Erythroblast (primary cell): ENCODE measurements at regions not wholly inside any gene's neighbourhood (a gene's known extent, or its start where the extent isn't known, plus 50 kb on each side); places are given as distances from the start of the nearest gene placed in this dataset.
"Not testable (repeated sequence)": the region's sequence is repeated elsewhere in the genome, so short reads cannot be mapped to it uniquely, and the experiment has no call there.

Source experiments
- DNase-seq, 2 experiments: peaks; one replicate each; lab custom pipeline; 2025; lab: John Stamatoyannopoulos, UW
- GATA1 ChIP-seq: IDR thresholded peaks from 2 replicates; pipeline ENCODE4 v1.6.1; 2011; ENCODE audit warnings: low read depth, mild to moderate bottlenecking, control low read depth, low read length, moderate library complexity
- POLR2A ChIP-seq: IDR thresholded peaks from 2 replicates; pipeline ENCODE4 v1.6.1; 2011; ENCODE audit warnings: mild to moderate bottlenecking, low read length

DNA sequence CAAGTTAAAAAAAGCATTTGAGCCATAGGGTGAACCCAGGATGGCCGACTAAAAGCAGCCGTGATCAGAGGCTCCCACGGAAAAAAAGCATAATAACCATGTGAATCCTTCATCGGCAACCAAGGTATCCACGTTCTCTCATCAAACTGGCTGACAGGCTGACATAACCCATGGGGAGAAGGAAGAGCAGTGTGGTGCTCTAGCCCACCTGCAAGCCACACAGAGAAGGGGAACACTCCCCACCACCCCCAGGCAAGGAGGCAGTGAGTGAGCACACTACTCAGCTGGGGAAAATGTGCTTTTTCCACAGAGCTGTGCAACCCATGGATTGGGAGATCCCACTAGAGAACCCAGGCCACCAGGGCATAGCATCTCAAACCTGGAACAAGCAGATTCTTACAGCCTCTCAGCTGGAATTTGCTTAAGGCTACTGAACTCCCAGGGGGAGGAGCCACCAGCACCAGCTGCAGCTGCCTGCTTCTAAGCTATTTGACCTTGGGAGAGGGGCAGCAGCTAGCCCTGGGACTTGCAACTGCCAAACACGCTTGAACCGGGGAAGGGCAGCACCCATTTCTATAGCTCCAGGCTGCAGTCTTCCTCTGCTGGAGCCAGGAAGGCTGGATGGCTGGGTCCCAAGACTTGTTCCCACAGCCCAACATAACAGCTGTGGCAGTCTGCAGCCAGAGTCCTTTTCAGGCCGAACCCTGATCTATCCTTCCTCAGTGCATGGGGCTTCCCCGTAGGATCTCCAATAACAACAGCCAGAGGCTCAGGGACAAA lies 178.2 kb upstream of the NRG3 start:
- no peak for DNase-seq
- TF ChIP-seq POLR2A = no peak
- no peak for TF ChIP-seq GATA1

DNA sequence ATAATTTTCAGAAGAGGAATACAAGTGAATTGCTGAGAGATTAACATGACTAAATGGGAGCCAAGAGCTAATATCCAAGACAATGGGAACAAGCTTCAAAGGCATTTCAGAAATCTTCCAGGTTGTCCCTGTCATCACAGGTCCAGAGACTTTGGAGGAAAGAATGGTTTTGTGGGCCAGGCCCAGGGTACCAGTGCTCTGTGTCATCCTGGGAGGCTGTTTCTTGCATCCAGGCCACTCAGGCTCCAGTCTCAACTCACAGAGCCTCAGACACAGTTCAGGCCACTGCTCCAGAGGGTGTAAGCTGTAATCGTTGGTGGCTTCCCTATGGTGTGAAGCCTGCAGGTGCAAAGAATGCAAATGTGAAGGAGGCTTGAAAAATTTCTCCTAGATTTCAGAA lies 170.4 kb upstream of the NRG3 start:
- no peak for TF ChIP-seq GATA1
- no peak for TF ChIP-seq POLR2A
- DNase-seq = no peak

DNA sequence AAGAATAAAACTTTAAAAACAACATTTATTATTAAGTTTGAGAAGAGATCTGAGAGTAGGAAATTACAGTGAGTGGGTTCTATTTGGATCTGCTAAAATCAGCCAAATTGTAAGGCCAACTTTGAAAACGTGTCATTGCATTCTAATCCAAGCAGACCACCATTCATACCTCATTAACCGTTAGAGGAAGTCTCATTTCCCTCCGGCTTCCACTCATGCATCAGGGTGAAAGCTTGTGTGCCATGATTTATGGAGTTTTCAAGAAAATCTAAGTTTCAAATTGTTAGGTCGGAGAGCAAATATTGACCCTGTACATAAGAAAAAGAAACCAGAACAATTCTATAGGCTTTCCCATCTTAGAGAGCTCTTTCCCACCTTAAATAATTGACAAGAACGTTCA lies 166.6 kb upstream of the NRG3 start:
- TF ChIP-seq POLR2A = no peak
- no peak for TF ChIP-seq GATA1
- DNase-seq = no peak

DNA sequence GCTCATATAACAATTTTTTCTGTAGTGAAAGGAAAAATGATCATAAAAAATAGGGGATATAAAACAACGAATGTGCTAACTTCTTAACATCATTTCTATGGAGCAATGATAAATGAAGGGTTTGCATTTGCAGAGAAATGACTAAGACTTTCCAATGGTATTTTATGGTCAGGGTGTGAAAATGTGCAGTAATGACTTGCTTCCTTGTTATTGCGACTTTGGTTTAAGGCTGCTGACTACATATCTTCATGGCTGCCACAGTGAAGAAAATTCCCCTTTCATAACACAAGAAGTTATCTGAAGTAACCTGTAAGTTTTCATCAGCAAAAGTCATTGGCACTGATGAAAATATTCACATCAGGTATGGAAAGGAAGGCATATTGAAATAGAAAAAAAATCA lies 166.1 kb upstream of the NRG3 start:
- no peak for DNase-seq
- TF ChIP-seq GATA1 (no peak), POLR2A (no peak)

DNA sequence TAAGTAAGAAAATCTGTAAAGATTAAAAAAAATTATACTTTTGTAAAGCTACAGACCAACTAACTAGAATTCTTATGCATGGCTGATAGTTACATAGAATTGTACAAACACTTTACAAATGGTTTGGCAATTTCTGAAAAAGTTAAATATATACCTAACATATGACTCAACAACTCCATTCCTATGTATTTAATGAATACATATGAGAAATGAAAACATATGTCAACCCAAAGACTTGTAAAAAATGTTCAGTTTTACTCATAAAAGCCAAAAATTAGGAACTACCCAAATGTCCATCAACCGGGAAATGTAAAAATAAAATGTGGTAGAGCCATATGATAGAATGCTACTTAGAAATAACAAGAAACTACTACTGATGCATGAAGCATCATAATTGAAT lies 152.6 kb upstream of the NRG3 start:
- TF ChIP-seq GATA1 (no peak), POLR2A (no peak)
- no peak for DNase-seq

DNA sequence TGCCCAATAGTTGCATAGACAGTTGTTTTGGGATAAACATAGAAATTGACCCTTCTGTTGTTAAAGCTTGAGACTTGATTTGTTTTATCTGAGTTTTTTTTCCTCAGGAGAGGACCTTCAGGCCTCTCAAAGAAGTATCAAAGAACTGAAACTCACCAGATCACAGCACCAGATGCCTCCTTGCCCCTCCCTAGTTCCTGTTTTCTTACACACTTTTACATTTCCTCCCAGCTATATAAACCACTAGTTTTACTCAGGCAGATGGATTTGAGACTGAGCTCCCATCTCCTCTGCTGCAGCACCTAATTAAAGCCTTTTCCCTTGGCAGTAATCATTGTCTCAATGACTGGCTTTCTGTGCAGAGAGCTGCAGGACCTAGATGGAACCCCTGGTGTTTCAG lies 150.6 kb upstream of the NRG3 start:
- no peak for DNase-seq
- TF ChIP-seq GATA1 (no peak), POLR2A (no peak)

DNA sequence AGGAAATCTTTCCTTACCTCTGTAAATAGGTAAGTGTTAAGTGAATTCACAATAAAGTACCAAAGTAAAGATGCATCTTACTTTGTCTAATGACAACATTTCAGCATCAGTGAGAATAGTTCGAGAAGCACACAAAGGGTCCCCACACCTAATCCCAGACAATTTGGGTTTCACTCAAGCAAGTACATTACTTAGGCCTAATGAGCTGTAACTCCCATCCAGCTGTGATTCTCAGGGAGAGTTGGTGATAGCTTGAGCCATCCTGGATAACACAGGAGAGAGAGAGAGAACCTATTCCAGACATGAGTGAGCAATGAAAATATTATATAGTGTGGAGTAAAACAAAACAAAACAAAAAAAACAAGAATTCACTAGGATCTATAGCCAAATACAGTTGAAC lies 149.1 kb upstream of the NRG3 start:
- TF ChIP-seq POLR2A = no peak
- no peak for TF ChIP-seq GATA1
- DNase-seq = no peak

DNA sequence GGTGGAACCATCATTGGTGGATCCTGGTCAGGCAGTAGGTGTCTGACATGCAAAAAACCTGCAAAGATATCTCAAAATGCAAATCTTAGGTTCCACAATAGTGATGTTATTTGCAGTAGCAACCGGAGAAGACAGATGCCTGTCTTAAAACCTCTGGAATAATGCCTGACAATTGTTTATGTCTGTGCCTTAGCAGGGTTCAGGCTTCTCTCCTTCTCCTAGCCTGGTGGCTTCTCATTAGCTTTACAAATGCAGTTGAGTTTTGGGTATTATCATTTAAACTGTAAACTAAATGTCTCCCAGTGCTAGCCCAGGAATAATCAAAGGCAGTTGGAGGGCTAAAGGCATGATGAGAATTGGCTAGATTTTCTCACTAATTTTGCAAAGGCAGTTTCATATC lies 146.3 kb upstream of the NRG3 start:
- no peak for TF ChIP-seq POLR2A
- no peak for TF ChIP-seq GATA1
- DNase-seq = no peak

DNA sequence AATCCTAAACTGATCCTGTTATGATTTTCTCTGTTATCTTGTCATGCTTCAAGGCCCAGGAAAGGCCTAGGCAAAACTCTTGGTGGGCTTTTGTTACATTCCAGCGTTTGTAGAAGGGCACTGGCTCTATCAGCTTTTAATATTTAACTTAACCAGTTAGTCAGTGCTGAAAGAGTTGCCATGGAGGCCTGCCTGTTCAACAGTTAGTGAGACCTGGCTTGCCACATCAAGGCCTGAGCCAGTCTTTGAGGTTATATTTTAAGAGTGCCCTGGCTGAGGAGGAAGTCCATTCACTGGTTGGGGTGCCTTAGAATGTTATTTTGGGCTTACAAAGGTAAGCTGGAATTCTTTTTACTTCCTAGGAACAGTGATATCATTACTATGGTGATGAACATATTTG lies 144.1 kb upstream of the NRG3 start:
- TF ChIP-seq POLR2A = no peak
- no peak for TF ChIP-seq GATA1
- no peak for DNase-seq

DNA sequence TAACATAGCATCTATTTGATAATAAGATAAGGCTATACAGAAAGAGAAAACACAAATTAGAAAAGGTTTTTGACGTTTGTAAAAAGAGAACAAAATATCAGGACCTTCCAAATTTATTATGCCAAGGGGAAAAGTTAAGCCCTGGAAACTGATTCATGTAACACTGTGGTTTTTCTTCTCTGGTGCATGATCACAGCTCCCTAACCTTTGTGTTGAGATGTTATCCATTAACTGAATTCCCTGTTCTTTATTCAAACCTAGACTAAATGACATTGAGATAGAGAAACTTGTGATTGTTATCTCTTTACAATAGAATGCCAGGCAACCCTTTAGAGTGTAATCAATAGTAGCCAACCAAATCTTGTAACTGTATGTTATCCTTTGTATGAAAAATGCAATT lies 141.5 kb upstream of the NRG3 start:
- no peak for DNase-seq
- TF ChIP-seq GATA1 = no peak
- no peak for TF ChIP-seq POLR2A

DNA sequence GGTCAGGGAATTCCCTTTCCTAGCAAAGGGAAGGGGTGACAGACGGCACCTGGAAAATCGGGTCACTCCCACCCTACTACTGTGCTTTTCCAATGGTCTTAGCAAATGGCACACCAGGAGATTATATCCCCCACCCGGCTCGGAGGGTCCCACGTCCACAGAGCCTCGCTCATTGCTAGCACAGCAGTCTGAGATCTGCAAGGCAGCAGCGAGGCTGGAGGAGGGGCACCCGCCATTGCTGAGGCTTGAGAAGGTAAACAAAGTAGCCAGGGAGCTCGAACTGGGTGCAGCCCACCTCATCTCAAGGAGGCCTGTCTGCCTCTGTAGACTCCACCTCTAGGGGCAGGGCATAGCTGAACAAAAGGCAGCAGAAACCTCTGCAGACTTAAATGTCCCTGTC lies 139.8 kb upstream of the NRG3 start:
- not testable (repeated sequence) for DNase-seq

DNA sequence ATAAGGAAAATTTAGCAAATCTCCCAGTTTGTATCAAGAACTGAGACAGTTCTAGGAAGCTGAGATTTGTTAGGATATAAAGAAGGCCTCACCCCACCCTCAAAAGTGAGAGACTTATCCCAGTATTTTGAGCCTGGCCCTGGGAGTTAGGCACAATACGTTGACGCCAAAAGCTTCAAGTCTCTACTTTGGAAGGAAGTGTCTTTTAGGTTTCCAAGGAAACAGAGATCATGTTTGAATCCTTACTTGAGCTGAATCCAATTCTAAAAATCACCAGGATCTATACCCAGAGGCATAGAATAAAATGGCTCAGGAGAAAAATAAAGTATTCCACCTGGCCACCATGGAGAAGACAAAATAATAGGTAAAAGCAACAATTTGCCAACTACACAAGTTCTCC lies 115.9 kb upstream of the NRG3 start:
- no peak for TF ChIP-seq GATA1
- no peak for DNase-seq

DNA sequence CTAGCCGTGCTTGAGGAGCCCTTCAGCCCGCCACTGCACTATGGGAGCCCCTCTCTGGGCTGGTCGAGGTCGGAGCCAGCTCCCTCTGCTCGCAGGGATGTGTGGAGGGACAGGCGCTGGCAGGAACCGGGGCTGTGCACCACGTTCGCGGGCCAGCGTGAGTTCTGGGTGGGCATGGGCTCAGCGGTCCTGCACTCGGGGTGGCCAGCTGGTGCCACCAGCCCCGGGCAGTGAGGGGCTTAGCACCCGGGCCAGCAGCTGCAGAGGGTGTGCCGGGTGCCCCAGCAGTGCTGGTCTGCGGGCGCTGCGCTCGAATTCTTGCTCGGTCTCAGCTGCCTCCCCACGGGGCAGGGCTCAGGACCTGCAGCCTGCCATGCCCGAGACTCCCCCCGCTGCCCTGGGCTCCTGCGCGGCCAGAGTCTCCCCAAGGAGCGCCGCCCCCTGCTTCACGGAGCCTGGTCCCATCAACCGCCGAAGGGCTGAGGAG lies 90.8 kb upstream of the NRG3 start:
- TF ChIP-seq GATA1 (no peak), POLR2A (no peak)
- DNase-seq = no peak

DNA sequence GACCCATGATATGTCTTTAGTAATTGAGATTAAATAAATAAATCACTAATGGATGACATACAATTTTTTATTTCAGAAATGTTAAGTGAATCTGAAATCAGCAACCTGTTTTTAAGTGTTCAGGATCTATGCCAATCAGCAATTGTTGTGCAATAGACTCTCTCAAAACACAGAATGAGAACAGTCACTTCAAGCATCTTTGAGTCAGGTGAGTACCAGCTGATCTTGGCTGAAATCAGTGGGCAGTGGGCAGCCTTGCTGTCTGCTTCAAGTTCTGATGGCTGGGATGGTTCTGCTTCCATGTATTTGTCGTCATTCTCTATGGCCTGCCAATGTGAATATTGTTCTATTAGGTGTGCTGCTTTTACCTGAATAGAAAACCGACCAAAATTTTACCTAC lies 82.3 kb upstream of the NRG3 start:
- no peak for DNase-seq
- TF ChIP-seq GATA1 = no peak
- TF ChIP-seq POLR2A = no peak

DNA sequence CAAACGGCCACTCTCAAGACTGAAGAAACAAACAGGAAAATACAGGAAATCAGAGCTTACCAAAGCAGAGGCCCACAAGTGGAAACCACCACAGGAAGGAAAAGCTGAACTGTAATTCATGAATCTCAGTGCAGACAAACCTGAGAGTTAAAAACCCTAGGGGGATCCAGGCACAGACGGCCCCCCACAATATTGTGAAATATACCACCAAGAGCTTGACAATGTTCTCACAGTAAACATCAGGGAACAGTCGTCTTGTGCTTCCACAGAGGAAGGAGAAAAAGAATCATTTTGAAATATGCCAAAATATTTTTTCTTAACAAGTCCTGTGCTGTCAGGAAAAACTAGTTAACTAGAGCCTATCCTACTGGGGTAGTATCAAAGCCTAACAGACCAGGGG lies 68.2 kb upstream of the NRG3 start:
- no peak for TF ChIP-seq GATA1
- TF ChIP-seq POLR2A = no peak

More for the DNA sequence above, 68.2 kb upstream of the NRG3 start:
- no peak for DNase-seq
